ENCODE measurements at regions not wholly inside any gene's neighbourhood (a gene's known extent, or its start where the extent isn't known, plus 50 kb on each side); places are given as distances from the start of the nearest gene placed in this dataset.

DNA sequence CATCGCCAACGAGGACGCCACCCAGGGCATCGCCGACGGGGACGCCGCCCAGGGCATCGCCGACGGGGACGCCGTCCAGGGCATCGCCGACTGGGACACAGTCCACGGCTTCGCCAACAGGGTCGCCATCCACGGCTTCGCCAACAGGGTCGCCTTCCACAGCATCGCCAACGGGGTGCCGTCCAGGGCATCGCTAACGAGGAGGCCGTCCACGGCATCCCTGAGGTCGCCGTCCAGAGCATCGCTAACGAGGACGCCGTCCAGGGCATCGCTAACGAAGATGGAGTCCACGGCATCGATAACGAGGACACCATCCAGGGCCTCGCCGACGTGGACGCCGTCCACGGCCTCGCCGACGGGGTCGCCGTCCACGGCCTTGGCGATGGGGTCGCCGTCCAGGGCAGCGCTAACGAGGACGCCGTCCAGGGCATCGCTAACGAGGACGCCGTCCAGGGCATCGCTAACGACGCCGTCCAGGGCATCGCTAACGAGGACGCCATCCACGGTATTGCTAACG lies 947.8 kb downstream of the TUBA3C start:
- TF ChIP-seq EZH2 (IDR thresholded peaks at IDR 0.05; ENCODE audit: borderline replicate concordance, low read depth, low read length, severe bottlenecking) (no peak), CTCF (IDR thresholded peaks at IDR 0.05; ENCODE audit: extremely low read depth in 1 of 2, insufficient read depth in 1 of 2, low read depth in 1 of 2, low read length in 2 of 2) (no peak), POLR2AphosphoS5 (IDR thresholded peaks at IDR 0.05; ENCODE audit: insufficient read depth, low read depth, low read length) (no peak), POLR2A (IDR thresholded peaks at IDR 0.05; ENCODE audit: low read depth, low read length) (no peak), MAX (IDR thresholded peaks at IDR 0.05; ENCODE audit: insufficient read depth, insufficient read length) (no peak), MYC (IDR thresholded peaks at IDR 0.05; ENCODE audit: low read depth, low read length) (no peak), JUN (IDR thresholded peaks at IDR 0.05; ENCODE audit: borderline replicate concordance, insufficient read depth, insufficient read length, low read depth) (no peak), FOS (IDR thresholded peaks at IDR 0.05; ENCODE audit: borderline replicate concordance, insufficient read depth, low read length) (no peak)
